RWPE2 (cell line): ENCODE measurements at regions not wholly inside any gene's neighbourhood (a gene's known extent, or its start where the extent isn't known, plus 50 kb on each side); places are given as distances from the start of the nearest gene placed in this dataset.

ENCODE experiments used
- ATAC-seq: fragments of 200-7000 bp; cut with Tn5 transposase; 3 replicates; pipeline ENCODE4 v1.9.1; 2021; ENCODE audit warnings: low read depth
- DNase-seq: peaks from one replicate; pipeline ENCODE4 v3.0.0-alpha.2; 2020; ENCODE audit warnings: low spot score
- H3K27ac ChIP-seq: fragments of 450-650 bp; 2 replicates; pipeline ENCODE4 v1.5.1; 2017; ENCODE audit warnings: mild to moderate bottlenecking; ENCODE audit not compliant: poor library complexity, severe bottlenecking
- H3K27me3 ChIP-seq: fragments of 250-450 bp; sonication (Bioruptor Pico); 2 replicates; pipeline ENCODE4 v1.5.1; 2021; ENCODE audit warnings: mild to moderate bottlenecking, moderate library complexity; ENCODE audit not compliant: insufficient read depth, poor library complexity, severe bottlenecking
- H3K36me3 ChIP-seq: fragments of 250-450 bp; sonication (Bioruptor Pico); 2 replicates; pipeline ENCODE4 v1.5.1; 2020; ENCODE audit warnings: low read depth, mild to moderate bottlenecking, moderate library complexity
- H3K4me1 ChIP-seq: fragments of 250-450 bp; sonication (Bioruptor Pico); 2 replicates; pipeline ENCODE4 v1.5.1; 2021; ENCODE audit warnings: mild to moderate bottlenecking, moderate library complexity; ENCODE audit not compliant: insufficient read depth, poor library complexity, severe bottlenecking
- H3K4me3 ChIP-seq: fragments of 250-450 bp; sonication (Bioruptor Pico); 2 replicates; pipeline ENCODE4 v1.5.1; 2021; ENCODE audit warnings: mild to moderate bottlenecking, moderate library complexity; ENCODE audit not compliant: severe bottlenecking
- H3K9me3 ChIP-seq: fragments of 250-450 bp; sonication (Bioruptor Pico); 2 replicates; pipeline ENCODE4 v1.5.1; 2021; ENCODE audit warnings: mild to moderate bottlenecking, moderate library complexity; ENCODE audit not compliant: severe bottlenecking
- TF ChIP-seq, protein P1 (sequence below): fragments of 450-650 bp; IDR thresholded peaks from one replicate; pipeline ENCODE4 v1.5.1; 2017; ENCODE audit warnings: mild to moderate bottlenecking, moderate library complexity; ENCODE audit not compliant: poor library complexity, severe bottlenecking

DNA sequence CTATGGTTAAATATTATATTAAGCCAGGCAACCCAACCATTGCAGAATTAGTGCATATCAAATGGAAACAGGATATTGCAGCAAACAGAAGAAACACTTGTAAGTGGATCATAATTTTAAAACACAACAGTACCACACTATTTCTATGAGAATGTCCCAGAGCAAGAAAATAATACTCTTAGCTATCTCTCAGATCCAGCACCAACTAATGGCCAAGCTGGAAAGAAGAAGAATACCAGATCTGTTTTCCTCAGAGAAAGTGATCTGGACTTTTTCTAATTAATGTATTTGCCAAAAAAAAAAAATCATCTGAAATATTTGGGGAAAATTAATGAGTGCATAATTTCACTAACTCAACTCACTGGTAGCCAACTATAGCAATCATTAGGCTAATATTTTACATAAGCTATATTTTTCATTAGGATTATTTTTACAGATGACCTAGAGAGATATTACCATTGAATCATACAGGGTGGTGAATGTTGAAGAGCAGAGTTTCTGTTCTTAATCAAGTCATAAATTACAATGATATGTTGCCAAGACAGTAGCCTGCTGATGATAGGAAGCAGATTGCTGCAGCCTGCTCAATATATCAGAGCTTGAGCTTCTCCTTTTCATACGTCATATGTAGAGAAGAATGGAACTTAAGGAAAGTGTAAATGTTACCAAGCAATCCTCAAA is 995.4 kb upstream of the LRRN3 start:
- Histone ChIP-seq H3K4me3 (no peak overlapping the region), H3K9me3 (no peaks in the 10 kb centered on the region)
- ATAC-seq = no peak

GRCh38 chr7:110104243-110104642 is 986.7 kb upstream of the LRRN3 start:
- H3K9me3 ChIP-seq = no peaks in the 10 kb centered on the region
- H3K4me1 ChIP-seq = no peaks in the 10 kb centered on the region
- H3K4me3 ChIP-seq = no peak overlapping the region
- H3K27me3 ChIP-seq = no peaks in the 10 kb centered on the region
- no peak for ATAC-seq
- no peak overlapping the region for H3K27ac ChIP-seq
- no peaks in the 10 kb centered on the region for H3K36me3 ChIP-seq
- no peak for DNase-seq
- TF ChIP-seq, protein P1, sequence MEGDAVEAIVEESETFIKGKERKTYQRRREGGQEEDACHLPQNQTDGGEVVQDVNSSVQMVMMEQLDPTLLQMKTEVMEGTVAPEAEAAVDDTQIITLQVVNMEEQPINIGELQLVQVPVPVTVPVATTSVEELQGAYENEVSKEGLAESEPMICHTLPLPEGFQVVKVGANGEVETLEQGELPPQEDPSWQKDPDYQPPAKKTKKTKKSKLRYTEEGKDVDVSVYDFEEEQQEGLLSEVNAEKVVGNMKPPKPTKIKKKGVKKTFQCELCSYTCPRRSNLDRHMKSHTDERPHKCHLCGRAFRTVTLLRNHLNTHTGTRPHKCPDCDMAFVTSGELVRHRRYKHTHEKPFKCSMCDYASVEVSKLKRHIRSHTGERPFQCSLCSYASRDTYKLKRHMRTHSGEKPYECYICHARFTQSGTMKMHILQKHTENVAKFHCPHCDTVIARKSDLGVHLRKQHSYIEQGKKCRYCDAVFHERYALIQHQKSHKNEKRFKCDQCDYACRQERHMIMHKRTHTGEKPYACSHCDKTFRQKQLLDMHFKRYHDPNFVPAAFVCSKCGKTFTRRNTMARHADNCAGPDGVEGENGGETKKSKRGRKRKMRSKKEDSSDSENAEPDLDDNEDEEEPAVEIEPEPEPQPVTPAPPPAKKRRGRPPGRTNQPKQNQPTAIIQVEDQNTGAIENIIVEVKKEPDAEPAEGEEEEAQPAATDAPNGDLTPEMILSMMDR = no peak

More for the DNA sequence above, 995.4 kb upstream of the LRRN3 start:
- Histone ChIP-seq H3K27ac (no peak overlapping the region), H3K27me3 (no peaks in the 10 kb centered on the region), H3K36me3 (no peaks in the 10 kb centered on the region), H3K4me1 (no peaks in the 10 kb centered on the region)
- no peak for DNase-seq
- TF ChIP-seq, protein P1 = no peak

- H3K4me3 ChIP-seq = no peak overlapping the region
- H3K27me3 ChIP-seq = no peaks in the 10 kb centered on the region
- no peak overlapping the region for H3K27ac ChIP-seq
- no peaks in the 10 kb centered on the region for H3K36me3 ChIP-seq
- DNase-seq = no peak
- TF ChIP-seq, protein P1 = no peak
- no peaks in the 10 kb centered on the region for H3K4me1 ChIP-seq
- ATAC-seq = no peak
- H3K9me3 ChIP-seq = no peaks in the 10 kb centered on the region
Measured at GRCh38 chr7:110105307-110105706, 985.6 kb upstream of the LRRN3 start.

DNA sequence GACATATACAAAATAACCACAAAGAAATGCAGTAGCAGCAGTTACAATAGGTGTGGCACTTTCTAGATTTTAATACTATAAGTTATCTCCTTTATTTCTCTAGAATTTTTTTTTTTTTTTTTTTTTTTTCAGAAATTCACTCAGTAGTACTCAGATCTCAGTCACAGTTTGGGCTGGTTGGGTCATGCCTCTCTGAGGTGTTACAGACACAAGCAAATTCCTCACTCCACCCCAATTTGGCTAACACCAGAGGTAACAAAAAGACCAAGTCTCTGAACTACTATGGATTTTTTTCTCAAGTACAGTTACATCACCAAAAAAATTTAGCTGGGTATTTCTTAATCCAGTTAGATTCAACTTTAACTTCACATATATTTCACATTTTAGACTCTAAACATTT is 985.1 kb upstream of the LRRN3 start:
- DNase-seq (no peak), ATAC-seq (no peak)
- Histone ChIP-seq H3K4me3 (no peak overlapping the region), H3K9me3 (no peaks in the 10 kb centered on the region), H3K36me3 (no peaks in the 10 kb centered on the region), H3K27ac (no peak overlapping the region), H3K4me1 (no peaks in the 10 kb centered on the region), H3K27me3 (no peaks in the 10 kb centered on the region)
- TF ChIP-seq, protein P1 = no peak

DNA sequence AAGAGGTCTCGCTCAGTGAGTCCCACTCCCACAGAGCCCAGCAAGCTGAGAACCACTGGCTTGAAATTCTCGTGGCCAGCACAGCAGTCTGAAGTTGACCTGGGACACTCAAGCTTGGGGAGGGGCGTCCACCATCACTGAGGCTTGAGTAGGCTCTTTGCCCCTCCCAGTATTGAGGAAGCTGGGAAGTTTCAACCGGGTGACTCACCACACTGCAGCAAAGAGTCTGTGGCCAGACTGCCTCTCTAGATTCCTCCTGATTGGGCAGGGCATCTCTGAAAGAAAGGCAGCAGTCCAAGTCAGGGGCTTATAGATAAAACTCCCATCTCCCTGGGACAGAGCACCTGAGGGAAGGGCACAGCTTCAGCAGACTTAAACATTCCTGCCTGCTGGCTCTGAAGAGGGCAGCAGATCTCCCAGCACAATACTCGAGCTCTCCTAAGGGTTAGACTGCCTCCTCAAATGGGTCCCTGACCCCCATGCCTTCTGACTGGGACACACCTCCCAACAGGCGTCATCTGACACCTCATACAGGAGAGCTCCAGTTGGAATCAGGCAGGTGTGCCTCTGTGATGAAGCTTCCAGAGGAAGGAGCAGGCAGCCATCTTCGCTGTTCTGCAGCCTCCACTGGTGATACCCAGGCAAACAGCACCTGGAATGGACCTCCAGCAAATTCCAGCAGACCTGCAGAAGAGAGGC is 970.9 kb upstream of the LRRN3 start:
- no peak for DNase-seq
- ATAC-seq = peak; percentile 63; the same call in 1 of the 3 replicates
- Histone ChIP-seq H3K4me1 (no peaks in the 10 kb centered on the region), H3K4me3 (no peak overlapping the region), H3K27me3 (no peaks in the 10 kb centered on the region), H3K9me3 (no peaks in the 10 kb centered on the region), H3K27ac (no peak overlapping the region), H3K36me3 (no peaks in the 10 kb centered on the region)
- TF ChIP-seq, protein P1 = no peak
